ENCODE measurements at regions not wholly inside any gene's neighbourhood (a gene's known extent, or its start where the extent isn't known, plus 50 kb on each side); places are given as distances from the start of the nearest gene placed in this dataset.

DNA sequence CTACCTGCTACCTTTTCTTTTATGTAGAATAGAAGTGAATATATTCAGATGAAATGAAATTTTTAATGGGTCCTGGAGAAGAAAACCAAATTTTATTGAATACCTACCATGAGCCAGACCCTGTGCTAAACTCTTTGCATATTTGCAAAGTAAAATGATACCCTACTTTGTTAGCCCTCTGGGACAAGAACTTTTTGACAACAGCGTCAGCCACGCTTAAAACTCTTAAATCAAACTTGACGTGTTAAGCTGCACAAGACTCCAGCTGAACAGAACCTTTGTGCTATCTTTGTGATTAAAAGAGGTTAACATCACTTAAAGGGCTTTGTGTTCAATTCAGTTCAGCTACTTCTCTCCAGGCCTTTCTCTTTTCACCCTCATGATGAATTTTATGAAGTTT, 316.5 kb downstream of the MEX3B start:
- Histone ChIP-seq H3K27me3 (replicated peaks; ENCODE audit: control insufficient read depth, insufficient read depth, low read length) (no peaks in the 10 kb centered on the region), H3K9me3 (no peaks in the 10 kb centered on the region), H3K36me3 (ENCODE audit: control insufficient read depth, insufficient read depth, low read length) (no peaks in the 10 kb centered on the region), H3K4me3 (ENCODE audit: low read depth, low read length) (no peak overlapping the region), H3K4me1 (no peaks in the 10 kb centered on the region)
- CTCF ChIA-PET: no interaction called here
- Mint-ChIP-seq H3K36me3 (ENCODE audit: insufficient read depth, unreplicated experiment) (no peaks in the 10 kb centered on the region), H3K4me1 (ENCODE audit: low read depth, unreplicated experiment) (no peaks in the 10 kb centered on the region), H3K4me3 (ENCODE audit: unreplicated experiment) (no peak overlapping the region), H3K27ac (ENCODE audit: unreplicated experiment) (no peak overlapping the region), H3K9me3 (ENCODE audit: unreplicated experiment) (peaks cover 17% of the 10 kb centered on the region), H3K27me3 (ENCODE audit: insufficient read depth, unreplicated experiment) (no peaks in the 10 kb centered on the region)
- intact Hi-C loops (cut with micrococcal nuclease; ENCODE audit: unreplicated experiment): loop anchor here (10.0 kb wide), 1 partner anchor 55 kb away; no protein-coding TSS in a partner anchor
- no TSS peak for BruUV-seq (replicated peaks)
- POLR2A ChIA-PET: no interaction called here
- TF ChIP-seq, protein P1, sequence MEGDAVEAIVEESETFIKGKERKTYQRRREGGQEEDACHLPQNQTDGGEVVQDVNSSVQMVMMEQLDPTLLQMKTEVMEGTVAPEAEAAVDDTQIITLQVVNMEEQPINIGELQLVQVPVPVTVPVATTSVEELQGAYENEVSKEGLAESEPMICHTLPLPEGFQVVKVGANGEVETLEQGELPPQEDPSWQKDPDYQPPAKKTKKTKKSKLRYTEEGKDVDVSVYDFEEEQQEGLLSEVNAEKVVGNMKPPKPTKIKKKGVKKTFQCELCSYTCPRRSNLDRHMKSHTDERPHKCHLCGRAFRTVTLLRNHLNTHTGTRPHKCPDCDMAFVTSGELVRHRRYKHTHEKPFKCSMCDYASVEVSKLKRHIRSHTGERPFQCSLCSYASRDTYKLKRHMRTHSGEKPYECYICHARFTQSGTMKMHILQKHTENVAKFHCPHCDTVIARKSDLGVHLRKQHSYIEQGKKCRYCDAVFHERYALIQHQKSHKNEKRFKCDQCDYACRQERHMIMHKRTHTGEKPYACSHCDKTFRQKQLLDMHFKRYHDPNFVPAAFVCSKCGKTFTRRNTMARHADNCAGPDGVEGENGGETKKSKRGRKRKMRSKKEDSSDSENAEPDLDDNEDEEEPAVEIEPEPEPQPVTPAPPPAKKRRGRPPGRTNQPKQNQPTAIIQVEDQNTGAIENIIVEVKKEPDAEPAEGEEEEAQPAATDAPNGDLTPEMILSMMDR (IDR thresholded peaks at IDR 0.05; ENCODE audit: insufficient read depth in 1 of 2, low read depth in 1 of 2, low read length in 1 of 2, severe bottlenecking in 1 of 2, unreplicated experiment in 1 of 2): no peak
- DNase-seq: no peak

DNA sequence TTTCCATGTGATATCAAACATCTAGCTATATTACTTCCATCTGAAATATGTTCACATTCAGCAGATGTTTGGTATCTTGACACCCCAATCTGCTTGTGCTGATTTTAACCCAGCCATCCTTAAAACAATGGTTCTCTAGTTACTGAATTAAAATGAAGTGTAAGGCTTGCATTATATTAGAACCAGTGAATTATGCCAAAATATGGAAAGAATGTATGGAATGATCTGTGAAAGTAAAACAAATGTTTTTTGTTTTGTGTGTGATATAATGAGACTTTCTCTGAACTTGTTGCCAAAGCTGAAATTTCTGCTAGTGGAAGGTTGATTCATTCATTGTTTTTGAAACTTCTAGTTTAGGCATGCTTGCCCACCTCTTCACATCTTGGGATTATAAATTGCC, 317.1 kb downstream of the MEX3B start:
- Mint-ChIP-seq H3K9me3 (ENCODE audit: unreplicated experiment) (peaks cover 20% of the 10 kb centered on the region), H3K4me3 (ENCODE audit: unreplicated experiment) (no peak overlapping the region), H3K36me3 (ENCODE audit: insufficient read depth, unreplicated experiment) (no peaks in the 10 kb centered on the region), H3K27me3 (ENCODE audit: insufficient read depth, unreplicated experiment) (no peaks in the 10 kb centered on the region), H3K4me1 (ENCODE audit: low read depth, unreplicated experiment) (no peaks in the 10 kb centered on the region), H3K27ac (ENCODE audit: unreplicated experiment) (no peak overlapping the region)
- no peaks in the 10 kb centered on the region for H3K9me3 ChIP-seq
- no peak overlapping the region for H3K4me3 ChIP-seq (ENCODE audit: low read depth, low read length)
- H3K36me3 ChIP-seq (ENCODE audit: control insufficient read depth, insufficient read depth, low read length): no peaks in the 10 kb centered on the region
- DNase-seq: no peak
- POLR2A ChIA-PET: no interaction called here
- TF ChIP-seq, protein P1 (IDR thresholded peaks at IDR 0.05; ENCODE audit: insufficient read depth in 1 of 2, low read depth in 1 of 2, low read length in 1 of 2, severe bottlenecking in 1 of 2, unreplicated experiment in 1 of 2): no peak
- H3K27me3 ChIP-seq (replicated peaks; ENCODE audit: control insufficient read depth, insufficient read depth, low read length): no peaks in the 10 kb centered on the region
- intact Hi-C loops (cut with micrococcal nuclease; ENCODE audit: unreplicated experiment): loop anchor here (10.0 kb wide), 1 partner anchor 56 kb away; no protein-coding TSS in a partner anchor
- CTCF ChIA-PET: no interaction called here
- no peaks in the 10 kb centered on the region for H3K4me1 ChIP-seq
- BruUV-seq (replicated peaks): no TSS peak

DNA sequence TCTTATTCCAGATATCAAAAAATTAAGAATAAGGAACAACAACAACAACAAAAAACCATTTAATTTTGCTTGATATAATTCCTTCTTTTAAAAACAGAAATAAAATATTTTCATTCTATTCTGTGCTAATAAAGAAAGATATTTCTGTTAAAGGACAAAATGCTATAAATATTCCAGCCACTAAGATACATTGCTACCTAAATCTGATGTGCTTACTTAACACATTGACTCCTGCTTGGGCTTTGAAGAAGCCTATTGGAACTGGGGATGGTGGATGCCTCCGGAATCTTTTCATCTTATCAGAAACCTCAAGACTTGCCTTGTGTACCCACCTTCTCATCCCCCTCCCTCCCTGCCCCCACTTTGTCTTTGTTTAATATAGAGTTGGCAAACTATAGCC, 320.2 kb downstream of the MEX3B start:
- H3K4me3 Mint-ChIP-seq (ENCODE audit: unreplicated experiment): no peak overlapping the region
- no peak overlapping the region for H3K27ac Mint-ChIP-seq (ENCODE audit: unreplicated experiment)
- TF ChIP-seq, protein P1 (IDR thresholded peaks at IDR 0.05; ENCODE audit: insufficient read depth in 1 of 2, low read depth in 1 of 2, low read length in 1 of 2, severe bottlenecking in 1 of 2, unreplicated experiment in 1 of 2): no peak
- Histone ChIP-seq H3K36me3 (ENCODE audit: control insufficient read depth, insufficient read depth, low read length) (no peaks in the 10 kb centered on the region), H3K4me1 (no peaks in the 10 kb centered on the region), H3K9me3 (no peaks in the 10 kb centered on the region), H3K27me3 (replicated peaks; ENCODE audit: control insufficient read depth, insufficient read depth, low read length) (no peaks in the 10 kb centered on the region), H3K4me3 (ENCODE audit: low read depth, low read length) (no peak overlapping the region)
- no peaks in the 10 kb centered on the region for H3K4me1 Mint-ChIP-seq (ENCODE audit: low read depth, unreplicated experiment)
- CTCF ChIA-PET: no interaction called here
- BruUV-seq (replicated peaks): no TSS peak
- H3K9me3 Mint-ChIP-seq (ENCODE audit: unreplicated experiment): peaks cover 20% of the 10 kb centered on the region
- POLR2A ChIA-PET: no interaction called here
- H3K36me3 Mint-ChIP-seq (ENCODE audit: insufficient read depth, unreplicated experiment): no peaks in the 10 kb centered on the region
- intact Hi-C loops (cut with micrococcal nuclease; ENCODE audit: unreplicated experiment): loop anchor here (10.0 kb wide), 1 partner anchor 59 kb away; no protein-coding TSS in a partner anchor
- H3K27me3 Mint-ChIP-seq (ENCODE audit: insufficient read depth, unreplicated experiment): no peaks in the 10 kb centered on the region
- no peak for DNase-seq
